CD8-positive, alpha-beta memory T cell (primary cell): ENCODE measurements at regions not wholly inside any gene's neighbourhood (a gene's known extent, or its start where the extent isn't known, plus 50 kb on each side); places are given as distances from the start of the nearest gene placed in this dataset.

Source experiments
- CTCF ChIA-PET: fragments of 350-600 bp; sonication (Branson Sonifier 250); formaldehyde crosslinking; loops from one replicate; lab custom pipeline; 2021; ENCODE audit warnings: antibody characterized with exemption; lab: Charles Lee
- POLR2A ChIA-PET: fragments of 350-600 bp; sonication (Branson Sonifier 250); formaldehyde crosslinking; loops from one replicate; lab custom pipeline; 2021; ENCODE audit warnings: antibody characterized with exemption; lab: Charles Lee
- DNase-seq, 5 donors: peaks; one replicate each; pipeline versions ENCODE4 v3.0.0 to v3.0.0-alpha.2; 2020 to 2022; ENCODE audit warnings: mixed read lengths in 1 of 5
- H3K27ac ChIP-seq: one replicate; pipeline ENCODE4 v1.7.0; 2013; ENCODE audit warnings: low read depth, mild to moderate bottlenecking, low read length, moderate library complexity
- H3K27me3 ChIP-seq: 2 replicates; pipeline ENCODE4 v1.7.0; 2013; ENCODE audit warnings: low read length, mild to moderate bottlenecking; ENCODE audit not compliant: insufficient read depth, poor library complexity, severe bottlenecking
- H3K36me3 ChIP-seq: 2 replicates; pipeline ENCODE4 v1.7.0; 2013; ENCODE audit warnings: mild to moderate bottlenecking, low read length, moderate library complexity; ENCODE audit not compliant: insufficient read depth
- H3K4me1 ChIP-seq: 2 replicates; pipeline ENCODE4 v1.7.0; 2013; ENCODE audit warnings: mild to moderate bottlenecking, low read length, moderate library complexity; ENCODE audit not compliant: insufficient read depth
- H3K4me3 ChIP-seq: 2 replicates; pipeline ENCODE4 v1.7.0; 2013; ENCODE audit warnings: mild to moderate bottlenecking, low read length
- H3K9me3 ChIP-seq: 2 replicates; pipeline ENCODE4 v1.7.0; 2013; ENCODE audit warnings: mild to moderate bottlenecking, low read length
- H3K27ac Mint-ChIP-seq, 8 donors: one replicate each; pipeline ENCODE4 v1.8.0; 2020 to 2021; ENCODE audit warnings: mixed read lengths in 8 of 8, mild to moderate bottlenecking in 6 of 8, inconsistent platforms in 3 of 8, moderate library complexity in 3 of 8
- H3K27me3 Mint-ChIP-seq, 2 donors: one replicate each; pipeline ENCODE4 v1.8.0; 2020 to 2021; ENCODE audit warnings: mixed read lengths in 2 of 2, mild to moderate bottlenecking in 1 of 2, moderate library complexity in 1 of 2
- H3K36me3 Mint-ChIP-seq, 3 donors: one replicate each; pipeline ENCODE4 v1.8.0; 2020 to 2021; ENCODE audit warnings: mixed read lengths in 3 of 3, inconsistent platforms in 1 of 3, mild to moderate bottlenecking in 1 of 3
- H3K4me1 Mint-ChIP-seq, 3 donors: one replicate each; pipeline ENCODE4 v1.8.0; 2020 to 2021; ENCODE audit warnings: mixed read lengths in 3 of 3, inconsistent platforms in 1 of 3, mild to moderate bottlenecking in 1 of 3
- H3K4me3 Mint-ChIP-seq, 7 donors: one replicate each; pipeline ENCODE4 v1.8.0; 2020 to 2021; ENCODE audit warnings: mixed read lengths in 7 of 7, mild to moderate bottlenecking in 6 of 7, moderate library complexity in 4 of 7, inconsistent platforms in 2 of 7
- H3K9me3 Mint-ChIP-seq, 5 donors: one replicate each; pipeline ENCODE4 v1.8.0; 2020 to 2022; ENCODE audit warnings: mixed read lengths in 5 of 5, mild to moderate bottlenecking in 3 of 5, moderate library complexity in 2 of 5, inconsistent platforms in 1 of 5

DNA sequence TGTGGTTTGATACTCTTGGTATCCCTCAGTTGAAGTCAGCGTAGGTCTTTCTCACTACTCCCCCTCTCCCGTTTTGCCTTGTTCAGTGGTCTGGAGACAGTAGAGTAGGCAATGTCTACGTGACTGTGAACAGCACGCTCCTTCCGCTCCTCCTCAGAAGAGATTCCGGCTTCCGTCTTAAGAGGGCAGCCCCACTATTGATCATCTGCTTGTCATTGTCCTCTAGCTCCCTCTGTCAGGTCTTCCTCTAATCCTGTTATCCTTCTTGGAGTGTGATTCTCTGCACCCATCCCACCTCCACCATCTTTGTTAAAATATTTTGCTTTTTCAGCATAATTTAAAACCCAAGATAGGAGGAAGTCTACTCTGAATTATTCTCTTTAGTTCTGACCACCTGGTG is 129.9 kb upstream of the KCNK2 start:
- Histone ChIP-seq H3K4me1 (no peaks in the 10 kb centered on the region), H3K27ac (no peak overlapping the region), H3K9me3 (no peaks in the 10 kb centered on the region), H3K27me3 (no peaks in the 10 kb centered on the region), H3K4me3 (no peak overlapping the region), H3K36me3 (no peaks in the 10 kb centered on the region)
- ChIA-PET POLR2A (no interaction called here), CTCF (no interaction called here)
- Mint-ChIP-seq H3K4me3 (no peak overlapping the region), H3K36me3 (no peaks in the 10 kb centered on the region), H3K27me3 (peaks cover 0 to 2% of the 10 kb centered on the region in 2 donors), H3K27ac (no peak overlapping the region), H3K4me1 (no peaks in the 10 kb centered on the region), H3K9me3 (peaks cover 0 to 7% (median 2%) of the 10 kb centered on the region in 5 donors)
- no peak for DNase-seq

DNA sequence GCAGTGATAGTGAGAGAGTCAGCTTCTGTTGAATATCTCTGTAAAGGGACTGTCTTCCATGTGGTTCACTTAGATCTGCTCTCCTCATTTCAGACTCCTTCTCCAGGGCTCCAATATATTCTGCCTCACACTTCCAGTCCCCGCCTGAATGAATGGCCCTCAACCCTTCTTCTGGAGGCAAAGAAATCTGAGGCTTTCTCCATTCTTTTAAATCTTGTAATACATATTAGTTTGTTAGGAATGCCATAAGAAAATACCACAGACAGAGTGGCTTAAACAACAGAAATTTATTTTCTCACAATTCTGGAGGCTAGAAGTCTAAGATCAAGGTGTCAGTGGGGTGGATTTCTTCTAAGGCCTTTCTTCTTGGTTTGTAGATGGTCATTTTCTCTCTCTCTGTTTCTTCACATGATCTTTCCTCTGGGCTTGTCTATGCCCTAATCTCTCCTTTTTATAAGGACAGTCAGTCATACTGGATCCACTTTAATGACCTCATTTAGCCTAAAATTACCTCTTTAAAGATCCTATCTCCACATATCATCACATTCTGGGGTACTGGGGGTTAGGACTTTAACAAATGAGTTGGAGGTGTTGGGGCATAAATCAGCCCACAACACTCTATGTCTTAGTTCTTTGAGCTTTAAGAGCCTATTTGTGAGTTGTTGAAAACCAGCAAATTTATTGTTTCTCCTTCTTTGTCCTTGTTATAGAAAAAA is 128.5 kb upstream of the KCNK2 start:
- no peak for DNase-seq
- Histone ChIP-seq H3K36me3 (no peaks in the 10 kb centered on the region), H3K27me3 (no peaks in the 10 kb centered on the region), H3K27ac (no peak overlapping the region), H3K4me1 (no peaks in the 10 kb centered on the region), H3K4me3 (no peak overlapping the region), H3K9me3 (no peaks in the 10 kb centered on the region)
- peaks cover 0 to 4% (median 0%) of the 10 kb centered on the region in 5 donors for H3K9me3 Mint-ChIP-seq
- H3K27ac Mint-ChIP-seq = no peak overlapping the region
- ChIA-PET CTCF (no interaction called here), POLR2A (no interaction called here)
- peaks cover 0 to 2% of the 10 kb centered on the region in 2 donors for H3K27me3 Mint-ChIP-seq
- H3K4me3 Mint-ChIP-seq = no peak overlapping the region
- H3K36me3 Mint-ChIP-seq = no peaks in the 10 kb centered on the region
- H3K4me1 Mint-ChIP-seq = no peaks in the 10 kb centered on the region

DNA sequence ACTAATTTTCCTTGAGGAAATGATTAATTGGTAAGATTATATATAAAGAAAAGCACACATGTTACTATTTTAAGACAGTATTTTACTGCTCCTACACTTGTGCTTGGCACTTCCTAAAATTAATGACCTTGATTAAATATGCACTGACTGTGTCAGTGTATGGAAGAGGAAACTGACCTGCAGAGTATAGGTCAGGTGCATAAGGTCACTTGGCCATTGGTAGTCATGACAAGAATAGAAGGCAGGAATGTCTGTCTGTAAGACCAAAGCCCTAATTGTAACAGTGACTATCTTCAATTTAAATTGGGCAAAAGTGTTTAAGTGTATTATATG is 128.0 kb upstream of the KCNK2 start:
- no peaks in the 10 kb centered on the region for H3K36me3 Mint-ChIP-seq
- CTCF ChIA-PET = no interaction called here
- peaks cover 0 to 2% of the 10 kb centered on the region in 2 donors for H3K27me3 Mint-ChIP-seq
- no peak overlapping the region for H3K4me3 Mint-ChIP-seq
- POLR2A ChIA-PET = no interaction called here
- Histone ChIP-seq H3K9me3 (no peaks in the 10 kb centered on the region), H3K27ac (no peak overlapping the region), H3K4me3 (no peak overlapping the region), H3K4me1 (no peaks in the 10 kb centered on the region), H3K27me3 (no peaks in the 10 kb centered on the region), H3K36me3 (no peaks in the 10 kb centered on the region)
- H3K4me1 Mint-ChIP-seq = no peaks in the 10 kb centered on the region
- peaks cover 0 to 4% (median 0%) of the 10 kb centered on the region in 5 donors for H3K9me3 Mint-ChIP-seq
- no peak for DNase-seq
- H3K27ac Mint-ChIP-seq = no peak overlapping the region

- CTCF ChIA-PET = no interaction called here
These were observed 125.0 kb upstream of the KCNK2 start for GRCh38 chr1:214957330-214958137.

GRCh38 chr1:214958486-214958885 is 124.1 kb upstream of the KCNK2 start:
- ChIA-PET CTCF (no interaction called here), POLR2A (no interaction called here)
- Histone ChIP-seq H3K4me1 (no peaks in the 10 kb centered on the region), H3K9me3 (no peaks in the 10 kb centered on the region), H3K27me3 (no peaks in the 10 kb centered on the region), H3K27ac (no peak overlapping the region), H3K36me3 (no peaks in the 10 kb centered on the region), H3K4me3 (no peak overlapping the region)
- Mint-ChIP-seq H3K9me3 (peaks cover 0 to 7% (median 0%) of the 10 kb centered on the region in 5 donors), H3K27me3 (peaks cover 0 to 2% of the 10 kb centered on the region in 2 donors), H3K4me3 (no peak overlapping the region), H3K4me1 (no peaks in the 10 kb centered on the region), H3K36me3 (no peaks in the 10 kb centered on the region), H3K27ac (no peak overlapping the region)
- no peak for DNase-seq

More at GRCh38 chr1:214957330-214958137, 125.0 kb upstream of the KCNK2 start:
- Mint-ChIP-seq H3K4me3 (no peak overlapping the region), H3K4me1 (no peaks in the 10 kb centered on the region), H3K27ac (no peak overlapping the region), H3K27me3 (peaks cover 0 to 2% of the 10 kb centered on the region in 2 donors), H3K9me3 (peaks cover 0 to 7% (median 0%) of the 10 kb centered on the region in 5 donors), H3K36me3 (no peaks in the 10 kb centered on the region)
- Histone ChIP-seq H3K36me3 (no peaks in the 10 kb centered on the region), H3K27ac (no peak overlapping the region), H3K4me1 (no peaks in the 10 kb centered on the region), H3K27me3 (no peaks in the 10 kb centered on the region), H3K4me3 (no peak overlapping the region), H3K9me3 (no peaks in the 10 kb centered on the region)
- POLR2A ChIA-PET = no interaction called here
- DNase-seq = no peak

- DNase-seq = no peak
- H3K4me3 Mint-ChIP-seq = no peak overlapping the region
- H3K27me3 ChIP-seq = no peaks in the 10 kb centered on the region
- no peaks in the 10 kb centered on the region for H3K4me1 ChIP-seq
- no peak overlapping the region for H3K27ac ChIP-seq
- POLR2A ChIA-PET = no interaction called here
- H3K27ac Mint-ChIP-seq = no peak overlapping the region
- H3K4me1 Mint-ChIP-seq = no peaks in the 10 kb centered on the region
- H3K9me3 Mint-ChIP-seq = peaks cover 0 to 13% (median 0%) of the 10 kb centered on the region in 5 donors
- no peaks in the 10 kb centered on the region for H3K36me3 Mint-ChIP-seq
- H3K9me3 ChIP-seq = no peaks in the 10 kb centered on the region
- no peak overlapping the region for H3K4me3 ChIP-seq
- CTCF ChIA-PET = no interaction called here
- peaks cover 3 to 6% of the 10 kb centered on the region in 2 donors for H3K27me3 Mint-ChIP-seq
- no peaks in the 10 kb centered on the region for H3K36me3 ChIP-seq
These were observed 116.2 kb upstream of the KCNK2 start for GRCh38 chr1:214966346-214966745.

DNA sequence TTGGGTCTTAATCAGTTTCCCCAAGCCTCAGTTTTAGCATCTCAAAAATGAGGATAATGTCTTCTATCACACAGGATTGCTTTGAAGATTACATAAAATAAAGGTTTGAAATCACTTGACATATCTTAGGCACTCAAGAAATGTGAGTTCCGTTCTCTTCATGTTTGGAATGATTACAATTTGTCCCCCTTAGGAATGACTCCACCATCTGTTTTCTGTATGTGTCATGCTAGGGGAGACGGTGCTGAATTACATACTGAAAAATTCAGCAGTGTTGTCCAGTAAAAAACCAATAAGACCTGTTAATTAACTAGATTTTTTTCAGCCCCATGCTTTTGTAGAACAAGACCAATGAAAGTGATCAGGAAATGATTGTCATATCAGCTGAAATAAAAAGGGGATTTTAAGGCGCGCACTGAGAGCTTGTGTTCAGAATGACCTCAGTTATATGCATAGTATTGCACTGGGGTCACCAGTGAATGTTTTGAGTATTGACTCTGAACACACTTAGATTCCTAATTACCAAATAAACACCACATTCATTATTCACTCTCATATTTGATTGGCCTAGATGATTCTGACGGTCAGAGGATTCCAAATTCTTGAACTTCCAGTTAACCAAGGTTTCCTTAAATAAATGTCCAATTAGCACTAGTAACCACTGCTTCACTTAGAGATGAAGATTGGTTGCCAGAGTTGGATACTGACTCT is 114.5 kb upstream of the KCNK2 start:
- CTCF ChIA-PET = no interaction called here
- H3K4me3 Mint-ChIP-seq = no peak overlapping the region
- no peaks in the 10 kb centered on the region for H3K36me3 ChIP-seq
- no peak for DNase-seq
- H3K36me3 Mint-ChIP-seq = no peaks in the 10 kb centered on the region
- H3K27me3 Mint-ChIP-seq = peaks cover 3 to 6% of the 10 kb centered on the region in 2 donors
- H3K9me3 Mint-ChIP-seq = peaks cover 0 to 17% (median 4%) of the 10 kb centered on the region in 5 donors
- H3K4me3 ChIP-seq = no peak overlapping the region
- H3K27ac Mint-ChIP-seq = no peak overlapping the region
- no peaks in the 10 kb centered on the region for H3K4me1 Mint-ChIP-seq
- H3K27ac ChIP-seq = no peak overlapping the region
- no peaks in the 10 kb centered on the region for H3K9me3 ChIP-seq
- no peaks in the 10 kb centered on the region for H3K4me1 ChIP-seq
- no peaks in the 10 kb centered on the region for H3K27me3 ChIP-seq
- POLR2A ChIA-PET = no interaction called here

DNA sequence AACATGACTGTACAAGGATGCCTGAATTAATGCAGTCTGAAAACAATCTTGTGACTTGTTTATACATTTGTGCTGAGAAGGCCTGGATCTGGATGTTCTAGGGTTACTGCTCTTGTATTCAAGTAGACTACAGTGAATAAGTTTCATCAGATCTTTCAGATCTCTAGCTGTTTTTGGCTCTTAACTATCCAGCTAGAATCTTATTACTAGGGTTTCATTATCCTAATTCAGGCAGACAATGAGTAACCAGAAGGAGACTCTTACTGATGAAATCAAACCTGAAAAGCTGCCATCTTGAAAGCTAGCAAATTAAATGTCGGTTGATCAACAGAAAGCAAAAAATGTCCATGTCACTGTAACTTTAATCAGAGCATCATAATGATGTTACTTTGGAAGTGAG is 112.5 kb upstream of the KCNK2 start:
- Histone ChIP-seq H3K27me3 (no peaks in the 10 kb centered on the region), H3K36me3 (no peaks in the 10 kb centered on the region), H3K9me3 (no peaks in the 10 kb centered on the region), H3K27ac (no peak overlapping the region), H3K4me1 (no peaks in the 10 kb centered on the region), H3K4me3 (no peak overlapping the region)
- DNase-seq = no peak
- Mint-ChIP-seq H3K9me3 (peaks cover 0 to 21% (median 2%) of the 10 kb centered on the region in 5 donors), H3K27ac (no peak overlapping the region), H3K36me3 (no peaks in the 10 kb centered on the region), H3K4me1 (no peaks in the 10 kb centered on the region), H3K4me3 (no peak overlapping the region), H3K27me3 (peaks cover 2 to 6% of the 10 kb centered on the region in 2 donors)
- ChIA-PET POLR2A (no interaction called here), CTCF (no interaction called here)
